GM21717 (cell line): ENCODE measurements at regions not wholly inside any gene's neighbourhood (a gene's known extent, or its start where the extent isn't known, plus 50 kb on each side); places are given as distances from the start of the nearest gene placed in this dataset.
"Not testable (repeated sequence)": the region's sequence is repeated elsewhere in the genome, so short reads cannot be mapped to it uniquely, and the experiment has no call there.

Experiments
- ATAC-seq: cut with Tn5 transposase; IDR thresholded peaks from one replicate; pipeline ENCODE4 v1.9.1; 2021; ENCODE audit warnings: mild to moderate bottlenecking, moderate library complexity; ENCODE audit not compliant: unreplicated experiment

DNA sequence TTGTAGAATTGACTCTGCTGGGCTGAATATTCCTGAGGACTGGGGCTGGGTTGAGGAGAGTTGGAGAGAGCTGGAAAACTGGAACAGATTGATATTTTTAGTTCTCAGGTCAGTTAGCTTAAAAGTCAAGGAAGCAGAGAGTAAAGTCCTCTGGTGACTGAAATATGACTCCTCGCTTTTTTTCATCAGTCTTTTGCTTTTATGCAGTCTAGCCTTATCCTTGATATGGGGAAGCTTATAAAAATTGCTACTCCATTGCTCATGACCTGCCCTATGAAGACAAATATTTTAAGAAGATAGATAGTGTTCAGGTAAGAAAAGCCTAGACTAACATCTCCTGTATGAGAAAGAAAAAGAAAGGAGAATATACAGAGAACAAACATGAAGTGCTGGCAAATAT, 152.7 kb downstream of the C4orf33 start:
- no peak for ATAC-seq

DNA sequence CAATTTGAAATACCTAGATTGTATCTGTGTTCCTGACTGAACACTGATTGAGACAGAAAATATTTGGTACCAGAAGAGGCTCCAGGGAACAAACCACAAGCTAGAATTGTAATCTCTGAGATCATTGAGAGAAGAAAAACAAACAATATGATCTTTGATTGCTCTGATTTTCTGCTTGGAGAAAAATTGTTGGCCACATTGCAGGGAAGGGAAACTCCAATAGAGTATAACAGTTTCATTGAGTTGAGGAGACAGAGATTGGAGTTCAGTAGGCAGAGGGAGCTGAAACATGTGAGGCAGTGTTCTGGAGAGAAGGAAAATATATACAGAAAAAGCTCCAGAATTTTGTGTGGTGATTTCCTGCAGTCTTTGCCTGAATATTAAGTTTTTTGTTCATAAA, 158.2 kb downstream of the C4orf33 start:
- ATAC-seq, result no peak

DNA sequence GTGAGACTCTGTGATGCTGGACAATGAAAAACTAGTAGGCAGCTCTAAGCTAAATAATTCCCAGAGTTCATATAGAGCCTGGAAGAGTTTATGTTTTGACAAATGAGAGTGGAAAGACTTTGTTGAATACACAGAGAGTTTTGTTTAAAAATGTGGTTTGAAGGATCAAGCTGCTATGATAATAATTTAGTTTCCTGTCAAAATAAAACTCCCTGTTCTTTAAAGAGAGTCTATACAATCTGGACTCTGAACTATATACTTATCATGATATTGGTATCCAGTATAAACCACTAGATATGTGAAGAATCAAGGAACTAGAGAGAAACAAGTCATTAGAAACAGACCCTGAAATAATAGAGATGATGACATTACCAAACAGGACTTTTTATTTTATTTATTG, 158.6 kb downstream of the C4orf33 start:
- ATAC-seq, result no peak

DNA sequence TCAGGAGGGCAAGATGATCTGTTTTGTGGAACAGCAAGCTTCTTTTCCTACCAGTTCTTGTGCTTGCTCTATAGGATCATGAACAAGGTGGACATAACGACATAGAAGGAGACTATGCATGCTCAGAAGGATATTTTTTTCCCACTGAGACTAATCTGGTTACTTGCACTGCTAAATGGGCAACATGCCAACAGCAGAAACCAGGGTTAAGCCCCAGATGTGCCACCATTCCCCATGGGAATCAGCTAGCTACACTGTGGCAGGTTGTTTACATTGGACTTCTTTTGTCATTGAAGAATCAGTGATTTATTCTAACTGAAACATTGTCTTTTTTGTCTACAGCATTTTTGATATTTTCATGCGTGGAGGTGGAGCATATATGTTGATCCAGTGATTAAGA, 165.6 kb downstream of the C4orf33 start:
- no peak for ATAC-seq

DNA sequence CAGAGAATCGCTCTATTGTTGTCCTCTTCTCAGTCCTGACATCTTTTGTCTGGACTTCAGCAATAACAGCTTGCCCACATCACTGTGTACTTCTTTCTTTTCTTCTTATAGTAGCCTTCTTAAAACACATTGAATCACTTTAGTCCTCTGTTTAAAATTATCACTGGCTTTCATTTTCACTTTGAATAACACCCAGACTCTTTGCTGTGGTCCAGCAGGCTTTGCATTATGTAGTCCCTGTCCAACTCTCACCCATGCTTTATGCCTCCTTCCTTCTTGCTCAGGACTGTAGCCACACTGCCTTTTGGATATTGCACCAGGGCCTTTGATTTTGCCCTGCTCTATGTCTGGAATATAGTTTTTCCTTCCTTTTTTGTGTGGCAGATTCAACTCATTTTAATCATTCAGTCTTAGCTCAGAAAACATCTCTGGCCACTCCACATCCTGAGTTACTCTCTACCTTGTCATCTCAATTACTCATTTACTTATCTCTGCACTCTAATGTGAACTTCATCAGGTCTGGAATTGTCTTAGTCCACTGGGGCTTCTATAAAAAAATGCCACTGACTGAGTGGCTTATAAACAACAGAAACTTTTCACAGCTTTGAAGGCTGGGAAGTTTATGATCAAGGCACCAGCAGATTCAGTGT, 168.2 kb downstream of the C4orf33 start:
- peak; percentile 99 for ATAC-seq

DNA sequence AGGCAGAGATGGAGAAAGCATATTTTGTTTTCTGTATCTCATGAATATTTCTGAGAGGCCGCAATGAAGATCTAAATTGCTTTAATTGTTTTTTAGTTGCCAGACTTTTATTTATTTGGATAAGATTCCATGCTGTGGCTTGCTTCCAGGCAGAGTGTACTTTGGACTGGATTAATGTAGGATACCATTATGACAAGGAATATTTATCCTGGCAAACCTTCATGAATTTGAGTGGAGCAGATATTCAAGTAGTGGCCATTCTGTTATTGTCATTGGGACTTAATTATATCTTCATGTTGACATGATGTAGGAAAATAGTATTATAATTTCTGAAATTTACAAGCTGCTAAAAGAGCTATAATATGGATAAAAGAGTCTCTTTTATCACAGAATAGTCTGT, 182.9 kb downstream of the C4orf33 start:
- ATAC-seq, result no peak

DNA sequence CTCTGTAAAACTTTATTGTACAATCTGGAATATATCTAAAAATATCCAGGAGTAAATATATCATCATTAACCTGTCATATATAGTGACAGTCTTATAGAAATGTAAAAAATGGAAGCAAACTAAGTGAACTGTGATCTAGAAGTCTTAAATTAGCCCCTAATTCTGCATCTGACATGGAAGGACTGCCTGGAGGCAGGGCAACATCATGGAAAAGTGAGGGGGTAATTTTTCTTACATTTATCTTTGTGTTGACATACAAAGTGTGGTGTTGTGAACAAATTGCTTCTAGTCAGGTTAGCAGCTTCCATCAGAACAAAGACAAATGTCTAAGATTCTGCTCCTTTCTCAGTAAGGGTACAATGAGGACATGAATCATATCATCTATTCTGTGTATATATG, 186.3 kb downstream of the C4orf33 start:
- ATAC-seq, result no peak

DNA sequence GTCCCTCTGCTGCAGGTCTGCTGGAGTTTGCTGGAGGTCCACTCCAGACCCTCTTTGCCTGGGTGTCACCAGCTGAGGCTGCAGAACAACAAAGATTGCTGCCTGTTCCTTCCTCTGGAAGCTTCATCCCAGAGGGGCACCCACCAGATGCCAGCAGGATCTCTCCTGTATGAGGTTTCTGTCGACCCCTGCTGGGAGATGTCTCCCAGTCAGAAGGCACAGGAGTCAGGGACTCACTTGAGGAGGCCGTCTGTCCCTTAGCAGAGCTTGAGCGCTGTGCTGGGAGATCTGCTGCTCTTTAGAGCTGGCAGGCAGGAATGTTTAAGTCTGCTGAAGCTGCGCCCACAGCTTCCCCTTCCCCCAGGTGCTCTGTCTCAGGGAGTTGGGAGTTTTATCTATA, 196.2 kb downstream of the C4orf33 start:
- ATAC-seq, result not testable (repeated sequence)

DNA sequence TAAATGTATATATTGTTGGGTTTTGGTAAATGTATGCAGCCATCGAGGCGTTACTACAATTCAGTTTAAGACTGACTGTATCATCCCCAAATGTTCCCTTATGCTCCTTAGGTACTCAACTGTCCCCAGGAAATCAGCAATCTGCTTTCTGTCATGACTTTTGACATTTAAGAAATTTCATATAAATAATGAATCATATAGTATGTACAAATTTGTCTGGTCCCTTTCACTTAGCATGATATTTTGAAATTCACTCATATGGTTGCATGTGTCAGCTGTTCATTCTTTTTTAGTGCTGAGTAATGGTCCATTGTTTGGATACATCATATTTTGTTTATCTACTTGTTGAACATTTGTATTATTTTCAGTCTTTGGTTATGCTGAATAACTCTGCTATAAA, 218.8 kb downstream of the C4orf33 start:
- ATAC-seq, result no peak

DNA sequence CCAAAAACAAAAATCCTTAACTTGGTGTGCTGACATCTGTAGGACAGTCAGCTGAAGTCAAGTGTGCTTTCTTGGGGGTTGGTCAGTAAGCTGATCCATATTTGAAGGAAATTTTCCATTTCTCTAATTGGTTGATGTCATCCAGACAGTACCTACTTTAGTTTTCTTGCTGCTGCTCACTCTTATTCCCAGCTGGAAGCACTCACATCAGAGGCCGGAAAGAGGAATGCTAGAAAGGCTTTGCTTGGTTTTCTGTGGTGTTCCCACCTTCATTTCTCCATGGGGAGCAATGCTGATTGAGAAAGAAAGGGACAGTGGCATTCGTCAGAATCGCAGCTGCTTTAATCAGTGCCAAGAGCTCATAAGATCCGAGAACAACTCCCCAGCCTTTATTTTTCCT, 227.0 kb downstream of the C4orf33 start:
- ATAC-seq, result no peak

DNA sequence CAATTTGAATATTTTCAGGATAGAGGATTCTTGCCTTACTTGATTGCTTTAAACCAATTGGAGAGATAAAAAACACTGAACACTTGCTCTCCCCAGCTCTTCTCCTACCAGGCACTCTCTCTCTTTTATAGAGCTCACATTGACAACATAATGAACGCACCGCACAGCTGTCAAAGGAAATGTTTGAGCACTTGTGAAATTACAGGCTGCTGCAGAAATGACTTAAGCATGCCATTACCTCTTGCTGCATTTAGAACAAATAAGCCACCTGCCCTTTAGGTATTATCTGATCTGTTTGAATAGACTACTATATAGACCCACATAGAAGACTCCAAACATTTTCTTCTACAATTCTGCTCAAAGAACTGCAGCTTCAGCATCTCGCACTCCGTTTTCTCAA, 227.7 kb downstream of the C4orf33 start:
- no peak for ATAC-seq

DNA sequence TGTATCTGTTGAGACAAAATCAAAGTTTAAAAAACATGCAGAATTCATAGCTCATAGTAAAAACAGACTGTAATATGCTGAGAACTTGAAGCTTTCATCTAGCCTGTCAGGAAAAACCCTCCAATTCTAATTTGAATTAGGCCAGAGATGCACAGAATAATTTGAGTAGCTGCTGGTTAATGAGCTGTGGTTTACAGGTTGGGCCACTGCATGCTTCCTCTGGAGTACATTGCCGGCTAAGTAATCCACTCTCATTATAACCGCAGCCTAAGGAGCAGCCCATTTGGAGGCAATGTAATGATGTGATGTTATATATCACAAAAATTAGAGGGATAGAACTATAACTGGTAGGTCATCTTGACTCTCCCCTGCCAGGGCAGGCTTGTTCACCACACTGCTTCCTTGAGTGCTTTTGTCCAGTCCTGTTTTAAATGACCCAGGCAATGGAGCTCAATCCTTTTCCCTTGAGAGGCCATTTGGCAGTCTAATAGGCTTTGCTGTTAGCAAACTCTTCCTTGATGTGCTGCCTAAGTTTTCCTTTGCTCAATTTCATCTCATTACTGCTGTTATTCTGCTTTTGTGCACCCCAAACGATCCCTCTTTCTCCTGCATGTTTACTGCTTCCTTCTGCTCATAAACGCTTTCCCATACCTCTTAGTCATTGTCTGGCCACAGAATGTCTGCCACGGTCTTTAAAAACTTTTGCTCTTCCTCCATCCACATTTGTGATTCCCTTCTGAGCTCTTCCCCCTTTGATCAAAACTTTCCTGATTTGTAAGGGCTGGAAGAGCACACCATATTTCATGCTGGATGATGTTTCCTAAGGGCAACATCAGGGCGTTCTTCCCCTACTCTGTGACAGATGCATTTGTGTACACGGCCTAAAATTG, 230.9 kb downstream of the C4orf33 start:
- no peak for ATAC-seq

DNA sequence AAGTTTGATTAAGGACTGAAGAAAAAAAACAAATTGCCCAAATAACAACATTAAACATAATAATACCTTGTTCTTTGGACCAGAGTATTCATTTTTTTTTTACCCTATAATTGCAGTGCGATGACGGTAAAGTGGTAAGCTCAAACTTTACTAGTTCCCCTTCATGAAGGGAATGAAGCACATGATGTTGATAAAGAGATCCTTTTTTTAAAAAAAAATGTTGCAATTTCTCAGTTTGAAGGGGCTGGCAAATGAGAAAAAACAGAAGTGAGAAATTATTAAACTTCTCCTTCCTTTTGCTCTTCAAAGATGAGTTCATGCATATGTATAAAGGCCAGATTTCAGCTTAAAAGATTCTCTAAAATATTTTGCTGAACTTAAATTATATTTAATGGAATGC, 231.7 kb downstream of the C4orf33 start:
- ATAC-seq, result no peak

DNA sequence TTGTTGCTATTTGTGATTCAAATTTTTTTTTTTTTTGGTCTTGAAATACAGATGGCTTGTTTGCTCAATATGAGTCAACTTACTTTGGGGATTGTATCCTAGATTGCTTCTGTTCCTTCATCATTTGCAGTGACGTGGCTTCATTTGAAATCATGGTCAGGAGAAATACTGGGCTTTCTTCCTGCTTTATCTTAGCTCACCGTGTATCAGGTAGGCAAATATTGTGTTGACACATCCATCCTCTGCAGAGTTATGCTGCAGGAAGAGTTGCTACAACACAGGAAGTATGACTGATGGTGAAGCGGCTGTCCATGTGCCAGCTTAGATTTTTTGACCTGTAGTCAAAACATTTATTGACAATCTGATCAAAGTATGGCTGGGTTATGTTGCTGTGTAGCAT, 232.2 kb downstream of the C4orf33 start:
- ATAC-seq, result no peak

DNA sequence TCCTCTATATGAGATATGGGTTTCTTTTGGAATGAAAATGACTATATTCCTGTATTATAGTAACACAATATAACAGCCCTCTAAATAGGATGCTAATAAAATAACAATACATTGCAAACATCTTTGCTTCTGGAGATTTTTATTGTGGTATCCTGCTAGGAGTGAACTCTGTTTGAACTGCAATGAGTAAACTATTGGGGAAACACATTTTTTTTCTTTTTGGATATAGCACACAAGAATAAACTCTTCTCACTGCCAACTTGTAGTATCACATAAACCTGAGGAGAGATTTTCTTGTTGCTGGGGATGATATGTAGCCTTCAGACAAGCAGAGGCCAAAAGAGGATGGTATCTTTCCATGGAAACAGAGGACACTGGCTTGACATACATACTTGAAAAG, 238.2 kb downstream of the C4orf33 start:
- ATAC-seq, result no peak

DNA sequence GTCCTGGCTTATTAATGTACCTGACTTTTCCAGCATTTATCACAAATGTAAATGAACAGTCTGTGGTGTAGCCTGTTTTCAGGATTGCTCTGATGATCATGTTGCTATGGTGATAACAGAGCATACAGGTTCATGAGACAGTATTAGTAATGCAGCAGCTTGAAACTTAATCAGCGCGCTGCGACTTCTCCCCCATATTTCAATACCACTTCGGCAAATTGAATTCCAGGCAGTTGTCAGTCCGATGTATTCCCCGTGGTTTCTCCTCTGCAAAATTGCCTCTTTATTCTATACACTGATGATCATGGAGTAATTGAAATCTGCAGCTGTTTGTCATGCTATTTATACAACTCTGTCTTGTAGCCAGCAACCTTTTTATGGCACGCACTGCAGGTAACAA, 239.3 kb downstream of the C4orf33 start:
- ATAC-seq, result no peak

DNA sequence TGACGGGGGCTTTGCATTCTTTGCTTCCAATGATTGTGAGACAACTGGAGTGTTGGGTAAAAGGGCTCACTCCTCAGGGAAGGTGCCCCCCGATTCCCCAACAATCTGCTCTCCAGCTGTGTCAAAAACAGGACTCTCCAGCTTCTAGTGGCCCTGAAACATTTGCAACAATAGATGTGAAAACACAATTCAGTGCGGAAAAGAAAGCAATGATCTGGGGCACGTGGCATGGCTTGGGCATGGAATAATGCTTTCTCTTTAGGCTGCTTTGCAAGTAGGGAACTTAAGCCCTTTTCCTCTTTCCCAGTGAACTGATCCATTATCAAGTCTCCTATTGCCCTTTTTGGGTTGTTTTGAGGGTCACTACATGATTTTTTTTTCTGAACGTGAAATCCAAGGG, 239.9 kb downstream of the C4orf33 start:
- ATAC-seq, result no peak

DNA sequence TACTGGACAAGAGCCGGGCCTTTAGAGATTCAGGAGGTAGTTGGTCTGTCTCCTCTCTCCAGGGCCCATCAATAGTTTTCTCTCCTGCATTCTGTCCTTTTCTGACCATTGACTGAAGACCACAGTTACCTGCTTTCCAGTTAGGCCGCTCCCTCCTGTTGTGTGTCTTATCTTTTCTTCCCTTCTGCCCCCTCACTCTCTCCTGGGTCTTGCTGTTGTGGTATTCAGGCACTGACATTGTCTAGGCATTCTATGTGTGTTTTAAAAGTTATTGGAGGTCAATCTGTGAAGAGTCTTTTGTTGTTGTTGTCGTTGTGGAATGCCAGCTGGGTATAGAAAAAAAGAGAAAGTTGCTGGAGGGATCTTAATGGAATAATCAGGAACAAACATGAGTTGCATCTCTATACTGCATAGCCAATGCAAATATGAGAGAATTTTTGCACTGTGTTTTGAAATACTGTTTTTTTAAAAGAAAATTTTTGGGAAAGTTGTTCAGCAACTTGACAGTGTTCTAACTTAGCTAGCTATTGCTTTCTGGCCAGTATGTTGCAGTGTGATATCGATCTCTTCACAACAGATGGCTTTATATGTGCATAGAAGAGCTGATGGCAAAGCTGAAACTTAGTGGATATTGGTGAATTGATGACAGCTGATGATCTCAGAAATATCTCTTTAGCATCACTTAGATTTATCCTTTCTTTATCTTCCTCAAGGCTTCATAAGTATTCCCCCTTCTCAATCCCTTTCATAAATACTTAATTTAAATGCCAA, 240.7 kb downstream of the C4orf33 start:
- no peak for ATAC-seq

DNA sequence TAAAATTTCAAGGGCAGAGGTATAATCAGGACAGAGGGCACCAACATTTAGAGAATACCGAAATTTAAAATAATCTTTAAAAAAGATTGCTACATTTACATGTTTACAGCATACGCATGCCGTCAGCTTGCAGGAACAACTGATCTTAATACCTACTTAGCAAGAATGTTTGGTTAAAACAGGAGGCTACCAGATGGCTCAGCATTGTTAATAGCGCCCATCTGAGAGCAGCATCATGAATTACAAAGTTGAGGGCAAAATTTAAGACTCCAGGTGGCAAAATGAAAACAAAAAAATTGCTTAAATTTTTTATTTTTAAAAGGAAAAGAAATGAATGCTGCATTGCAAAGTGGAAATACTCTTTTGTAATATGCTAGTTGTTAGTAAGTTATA, 241.3 kb downstream of the C4orf33 start:
- no peak for ATAC-seq

DNA sequence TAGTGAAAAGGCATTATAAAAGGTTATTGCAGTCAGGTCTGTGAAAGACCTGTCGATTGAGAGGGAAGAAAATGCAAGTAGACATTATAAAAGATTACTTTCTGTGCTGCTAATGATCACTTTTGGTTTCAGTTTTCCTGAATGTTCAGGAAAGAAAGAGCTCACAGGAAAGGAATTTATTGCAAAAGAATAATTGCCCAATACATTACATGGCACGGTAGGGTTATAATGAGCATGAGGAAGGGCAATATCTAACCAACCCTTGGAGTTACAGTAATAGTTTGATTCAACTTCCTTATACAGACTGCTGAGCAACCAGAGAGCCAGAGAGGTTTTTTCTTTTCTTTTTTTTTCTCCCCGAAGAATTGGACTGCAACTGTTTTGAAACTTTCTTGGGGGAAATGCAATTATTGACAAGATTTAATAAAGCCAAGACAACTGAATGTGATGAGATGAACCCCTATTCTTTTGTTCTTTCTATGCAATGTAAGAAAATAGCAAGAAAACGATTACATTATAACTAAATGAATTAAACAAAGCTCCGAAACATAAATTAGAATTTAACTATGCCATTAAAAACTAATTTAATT, 247.0 kb downstream of the C4orf33 start:
- ATAC-seq, result no peak

DNA sequence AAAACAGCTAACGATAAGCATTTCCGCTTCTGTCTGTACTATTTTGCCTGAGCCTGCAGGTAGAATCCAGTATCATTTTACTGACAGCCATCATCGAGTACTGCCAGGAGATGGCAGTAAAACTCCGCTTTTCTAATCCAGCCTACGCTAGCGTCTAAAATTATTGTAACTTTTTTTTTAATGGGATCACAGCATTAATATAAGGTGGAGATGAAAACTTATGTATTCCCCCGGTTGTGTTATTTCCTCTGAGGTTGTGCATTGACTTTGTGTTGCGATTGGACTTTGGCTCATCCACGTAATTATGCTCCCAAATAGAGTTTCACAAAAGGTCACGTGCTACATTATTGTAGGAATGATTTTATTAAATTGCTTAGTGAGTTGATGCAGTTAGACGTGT, 248.1 kb downstream of the C4orf33 start:
- peak; percentile 62 for ATAC-seq
